Parathyroid adenoma (tissue), 2 donors: ENCODE measurements at regions not wholly inside any gene's neighbourhood (a gene's known extent, or its start where the extent isn't known, plus 50 kb on each side); places are given as distances from the start of the nearest gene placed in this dataset.
"Not testable (repeated sequence)": the region's sequence is repeated elsewhere in the genome, so short reads cannot be mapped to it uniquely, and the experiment has no call there.

ENCODE experiments used
- H2AFZ ChIP-seq: fragments of 300-600 bp; sonication (generic); one replicate; pipeline ENCODE4 v1.7.0; 2017; ENCODE audit warnings: antibody characterized with exemption, mild to moderate bottlenecking
- H3K27ac ChIP-seq: fragments of 300-600 bp; sonication (generic); one replicate; pipeline ENCODE4 v1.7.0; 2017
- H3K27me3 ChIP-seq: fragments of 300-600 bp; sonication (generic); one replicate; pipeline ENCODE4 v1.7.0; 2017; ENCODE audit warnings: low read length; ENCODE audit not compliant: control insufficient read depth, insufficient read depth
- H3K36me3 ChIP-seq: fragments of 300-600 bp; sonication (generic); one replicate; pipeline ENCODE4 v1.7.0; 2017; ENCODE audit warnings: low read length; ENCODE audit not compliant: control insufficient read depth, insufficient read depth
- H3K4me1 ChIP-seq: fragments of 300-600 bp; sonication (generic); one replicate; pipeline ENCODE4 v1.7.0; 2017; ENCODE audit warnings: control low read depth
- H3K4me2 ChIP-seq: fragments of 300-600 bp; sonication (generic); one replicate; pipeline ENCODE4 v1.7.0; 2017; ENCODE audit warnings: low read length
- H3K4me3 ChIP-seq: fragments of 300-600 bp; sonication (generic); one replicate; pipeline ENCODE4 v1.7.0; 2017; ENCODE audit warnings: low read depth, low read length
- H3K79me2 ChIP-seq: fragments of 300-600 bp; sonication (generic); one replicate; pipeline ENCODE4 v1.7.0; 2017; ENCODE audit warnings: control low read depth
- H3K9ac ChIP-seq: fragments of 300-600 bp; sonication (generic); one replicate; pipeline ENCODE4 v1.7.0; 2017; ENCODE audit warnings: mild to moderate bottlenecking
- H3K9me3 ChIP-seq: fragments of 300-600 bp; sonication (generic); one replicate; pipeline ENCODE4 v1.7.0; 2017; ENCODE audit warnings: low read length; ENCODE audit not compliant: control insufficient read depth
- TF ChIP-seq, protein P1 (sequence below): fragments of 300-600 bp; sonication (generic); IDR thresholded peaks from one replicate; pipeline ENCODE4 v1.7.0; 2017; ENCODE audit warnings: antibody characterized with exemption, mild to moderate bottlenecking
- donor health status: primary hyperparathyroidism.

- no peaks in the 10 kb centered on the region for H3K79me2 ChIP-seq
- TF ChIP-seq, protein P1, sequence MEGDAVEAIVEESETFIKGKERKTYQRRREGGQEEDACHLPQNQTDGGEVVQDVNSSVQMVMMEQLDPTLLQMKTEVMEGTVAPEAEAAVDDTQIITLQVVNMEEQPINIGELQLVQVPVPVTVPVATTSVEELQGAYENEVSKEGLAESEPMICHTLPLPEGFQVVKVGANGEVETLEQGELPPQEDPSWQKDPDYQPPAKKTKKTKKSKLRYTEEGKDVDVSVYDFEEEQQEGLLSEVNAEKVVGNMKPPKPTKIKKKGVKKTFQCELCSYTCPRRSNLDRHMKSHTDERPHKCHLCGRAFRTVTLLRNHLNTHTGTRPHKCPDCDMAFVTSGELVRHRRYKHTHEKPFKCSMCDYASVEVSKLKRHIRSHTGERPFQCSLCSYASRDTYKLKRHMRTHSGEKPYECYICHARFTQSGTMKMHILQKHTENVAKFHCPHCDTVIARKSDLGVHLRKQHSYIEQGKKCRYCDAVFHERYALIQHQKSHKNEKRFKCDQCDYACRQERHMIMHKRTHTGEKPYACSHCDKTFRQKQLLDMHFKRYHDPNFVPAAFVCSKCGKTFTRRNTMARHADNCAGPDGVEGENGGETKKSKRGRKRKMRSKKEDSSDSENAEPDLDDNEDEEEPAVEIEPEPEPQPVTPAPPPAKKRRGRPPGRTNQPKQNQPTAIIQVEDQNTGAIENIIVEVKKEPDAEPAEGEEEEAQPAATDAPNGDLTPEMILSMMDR = no peak
- no peak overlapping the region for H3K27ac ChIP-seq
- H3K9me3 ChIP-seq = no peaks in the 10 kb centered on the region
- H3K4me3 ChIP-seq = no peak overlapping the region
- no peak overlapping the region for H2AFZ ChIP-seq
- H3K27me3 ChIP-seq = no peaks in the 10 kb centered on the region
- H3K36me3 ChIP-seq = no peaks in the 10 kb centered on the region
- H3K4me1 ChIP-seq = no peaks in the 10 kb centered on the region
- no peak overlapping the region for H3K4me2 ChIP-seq
- H3K9ac ChIP-seq = no peak overlapping the region
Observed at GRCh38 chr1:173268261-173268660, 61.1 kb upstream of the TNFSF4 start.

DNA sequence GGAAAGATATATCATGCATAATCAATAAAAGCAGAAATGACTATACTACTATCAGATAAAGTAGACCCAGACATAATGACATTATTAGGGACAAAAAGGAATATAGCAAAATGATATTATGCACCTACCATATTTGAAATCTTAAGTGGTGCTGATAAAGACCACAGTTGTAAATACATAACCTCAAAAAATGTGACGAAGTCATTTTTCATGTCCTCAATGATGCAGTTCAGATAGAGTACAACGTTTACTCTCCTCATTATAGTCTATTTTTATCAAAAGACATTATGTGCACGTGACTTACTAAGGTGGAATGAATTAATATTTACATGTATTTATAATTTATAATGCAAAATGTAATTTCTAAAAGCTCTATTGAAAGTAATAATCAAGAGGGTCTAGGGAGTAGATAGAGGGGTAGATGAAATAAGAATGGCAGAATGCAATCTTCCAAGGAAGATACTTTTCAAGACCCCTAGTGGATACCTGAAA is 61.7 kb upstream of the TNFSF4 start:
- H3K27ac ChIP-seq = no peak overlapping the region
- H3K4me1 ChIP-seq = no peaks in the 10 kb centered on the region
- no peaks in the 10 kb centered on the region for H3K36me3 ChIP-seq
- H3K4me3 ChIP-seq = no peak overlapping the region
- no peak overlapping the region for H3K9ac ChIP-seq
- no peak overlapping the region for H3K4me2 ChIP-seq
- no peak overlapping the region for H2AFZ ChIP-seq
- TF ChIP-seq, protein P1 = no peak
- no peaks in the 10 kb centered on the region for H3K9me3 ChIP-seq
- H3K79me2 ChIP-seq = no peaks in the 10 kb centered on the region
- no peaks in the 10 kb centered on the region for H3K27me3 ChIP-seq

- no peaks in the 10 kb centered on the region for H3K4me1 ChIP-seq
- H3K4me2 ChIP-seq = no peak overlapping the region
- H3K79me2 ChIP-seq = no peaks in the 10 kb centered on the region
- H3K4me3 ChIP-seq = no peak overlapping the region
- TF ChIP-seq, protein P1 = no peak
- no peak overlapping the region for H2AFZ ChIP-seq
- H3K36me3 ChIP-seq = no peaks in the 10 kb centered on the region
- H3K27ac ChIP-seq = no peak overlapping the region
- no peaks in the 10 kb centered on the region for H3K27me3 ChIP-seq
- no peak overlapping the region for H3K9ac ChIP-seq
- no peaks in the 10 kb centered on the region for H3K9me3 ChIP-seq
Observed at GRCh38 chr1:173269490-173270230, 62.5 kb upstream of the TNFSF4 start.

DNA sequence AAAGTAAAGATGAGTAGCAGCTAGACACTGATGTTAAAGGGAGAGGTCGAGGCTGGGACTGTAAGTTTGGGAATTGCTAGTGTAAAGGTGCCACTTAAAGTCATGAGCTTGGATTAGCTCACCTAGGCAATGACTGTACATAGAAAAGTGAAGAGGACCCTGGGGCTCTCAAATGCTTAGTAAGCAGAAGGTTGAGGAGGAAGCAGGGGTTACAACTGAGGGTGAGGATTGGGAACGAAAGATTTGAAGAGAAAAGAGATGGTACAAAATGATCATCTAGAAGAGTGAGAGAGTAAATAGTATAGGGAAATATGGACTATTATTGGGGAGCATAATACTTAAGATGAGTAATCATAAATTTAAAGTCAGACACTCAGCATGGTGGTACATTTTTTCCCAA is 63.1 kb upstream of the TNFSF4 start:
- H3K4me3 ChIP-seq = no peak overlapping the region
- no peak overlapping the region for H3K27ac ChIP-seq
- H3K4me1 ChIP-seq = no peaks in the 10 kb centered on the region
- no peaks in the 10 kb centered on the region for H3K9me3 ChIP-seq
- no peaks in the 10 kb centered on the region for H3K27me3 ChIP-seq
- no peaks in the 10 kb centered on the region for H3K79me2 ChIP-seq
- TF ChIP-seq, protein P1 = no peak
- no peak overlapping the region for H2AFZ ChIP-seq
- no peak overlapping the region for H3K9ac ChIP-seq
- no peak overlapping the region for H3K4me2 ChIP-seq
- H3K36me3 ChIP-seq = no peaks in the 10 kb centered on the region

DNA sequence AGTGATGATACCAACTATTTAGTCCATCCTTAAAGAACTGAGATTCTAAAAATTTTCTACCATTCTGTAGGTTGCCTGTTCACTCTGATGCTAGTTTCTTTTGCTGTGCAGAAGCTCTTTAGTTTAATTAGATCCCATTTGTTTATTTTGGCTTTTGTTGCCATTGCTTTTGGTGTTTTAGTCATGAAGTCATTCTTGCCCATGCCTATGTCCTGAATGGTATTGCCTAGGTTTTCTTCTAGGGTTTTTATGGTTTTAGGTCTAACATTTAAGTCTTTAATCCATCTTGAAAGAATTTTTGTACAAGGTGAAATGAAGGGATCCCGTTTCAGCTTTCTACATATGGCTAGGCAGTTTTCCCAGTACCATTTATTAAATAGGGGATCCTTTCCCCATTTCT is 63.9 kb upstream of the TNFSF4 start:
- not testable (repeated sequence) for H2AFZ ChIP-seq, H3K27ac ChIP-seq, H3K4me3 ChIP-seq, H3K27me3 ChIP-seq, H3K9ac ChIP-seq, H3K36me3 ChIP-seq, H3K4me1 ChIP-seq, H3K79me2 ChIP-seq, H3K4me2 ChIP-seq, H3K9me3 ChIP-seq
